A549 (cell line): ENCODE measurements at regions not wholly inside any gene's neighbourhood (a gene's known extent, or its start where the extent isn't known, plus 50 kb on each side); places are given as distances from the start of the nearest gene placed in this dataset.
A peak's percentile ranks its signal among the peaks of the same experiment; 100 is the strongest.

Source experiments
- ATAC-seq, 2 experiments: fragments of 200-7000 bp in 1 of 2; fragments of >200 bp in 1 of 2; cut with Nextera tagmentation in 1 of 2; cut with Tn5 transposase in 1 of 2; 3 replicates each; pipeline versions ENCODE4 v1.8.0 to v1.9.1; 2018 to 2020; ENCODE audit warnings: mild to moderate bottlenecking in 1 of 2, moderate library complexity in 1 of 2
- CTCF ChIA-PET: fragments of 300-600 bp; sonication (Branson Sonifier 250); formaldehyde crosslinking; extraction: SDS; loops from one replicate; lab custom pipeline; 2021; ENCODE audit warnings: antibody characterized with exemption, inconsistent platforms; lab: Yijun Ruan, JAX
- POLR2A ChIA-PET: fragments of 350-600 bp; formaldehyde crosslinking; extraction: SDS; loops from one replicate; lab custom pipeline; 2021; ENCODE audit warnings: antibody characterized with exemption, inconsistent platforms; lab: Yijun Ruan, JAX
- DNase-seq, 2 experiments: peaks; one replicate each; pipeline versions ENCODE4 v3.0.0 to v3.0.0-alpha.2; 2011 to 2016; ENCODE audit warnings: low read depth in 1 of 2, low spot score in 1 of 2
- FAIRE-seq: peaks from 2 replicates; lab custom pipeline; 2011; peaks lifted over from hg19 to GRCh38; lab: Jason Lieb, UNC
- H3K27ac ChIP-seq, 2 experiments: fragments of >200 bp; sonication (Bioruptor Twin); formaldehyde crosslinking; 3 replicates each; pipeline ENCODE4 v1.5.1; 2016 to 2017
- H3K4me1 ChIP-seq: fragments of >200 bp; sonication (Bioruptor Twin); formaldehyde crosslinking; 3 replicates; pipeline ENCODE4 v1.6.1; 2016
- H3K4me2 ChIP-seq: fragments of >200 bp; sonication (Bioruptor Twin); formaldehyde crosslinking; 3 replicates; pipeline ENCODE4 v1.6.1; 2016
- H3K4me3 ChIP-seq: fragments of >200 bp; sonication (Bioruptor Twin); formaldehyde crosslinking; 3 replicates; pipeline ENCODE4 v1.5.1; 2016
- H3K9me3 ChIP-seq: fragments of >200 bp; sonication (Bioruptor Twin); formaldehyde crosslinking; 3 replicates; pipeline ENCODE4 v1.6.1; 2016
- BHLHE40 ChIP-seq: IDR thresholded peaks from 2 replicates; pipeline ENCODE4 v1.6.1; 2012; ENCODE audit warnings: low read depth, low read length, inconsistent platforms
- CHD4 ChIP-seq: fragments of 200-600 bp; sonication (generic); IDR thresholded peaks from 2 replicates; pipeline ENCODE4 v1.6.1; 2016; ENCODE audit warnings: antibody characterized with exemption, mild to moderate bottlenecking, borderline replicate concordance
- EHMT2 ChIP-seq: fragments of 200-600 bp; sonication (generic); IDR thresholded peaks from 2 replicates; pipeline ENCODE4 v1.6.1; 2016; ENCODE audit warnings: antibody characterized with exemption, low read depth, mild to moderate bottlenecking, moderate library complexity
- FOSB ChIP-seq: fragments of 250-450 bp; sonication (Bioruptor Pico); IDR thresholded peaks from 2 replicates; pipeline ENCODE4 v1.5.0; 2020; ENCODE audit warnings: mild to moderate bottlenecking, moderate library complexity
- HDAC2 ChIP-seq: fragments of 200-600 bp; sonication (generic); IDR thresholded peaks from 2 replicates; pipeline ENCODE4 v1.6.1; 2016
- HOXB13 ChIP-seq: fragments of 250-450 bp; sonication (Bioruptor Pico); IDR thresholded peaks from 2 replicates; pipeline ENCODE4 v1.5.0; 2020; ENCODE audit warnings: low read depth, mild to moderate bottlenecking, moderate library complexity
- JUN ChIP-seq, 2 experiments: fragments of >200 bp; sonication (Bioruptor Twin); formaldehyde crosslinking; IDR thresholded peaks; 2 replicates in 1 of 2; 3 replicates in 1 of 2; pipeline ENCODE4 v1.6.1; 2016 to 2017
- KDM1A ChIP-seq: fragments of 200-600 bp; sonication (generic); IDR thresholded peaks from 2 replicates; pipeline ENCODE4 v1.6.1; 2016; ENCODE audit warnings: low read depth, mild to moderate bottlenecking
- NFE2L2 ChIP-seq: fragments of 150-350 bp; conservative IDR thresholded peaks from 2 replicates; pipeline ENCODE4 v1.6.1; 2014; ENCODE audit warnings: low read length
- NR3C1 ChIP-seq: fragments of >200 bp; sonication (Bioruptor Twin); formaldehyde crosslinking; IDR thresholded peaks from 3 replicates; pipeline ENCODE4 v1.6.1; 2017
- RCOR1 ChIP-seq: fragments of 150-350 bp; IDR thresholded peaks from 2 replicates; pipeline ENCODE4 v1.6.1; 2014; ENCODE audit warnings: antibody characterized with exemption, low read length, low read depth
- REST ChIP-seq: fragments of 200-600 bp; sonication (generic); IDR thresholded peaks from 2 replicates; pipeline ENCODE4 v1.6.1; 2016; ENCODE audit warnings: antibody characterized with exemption, mild to moderate bottlenecking, moderate library complexity
- SMC3 ChIP-seq: fragments of >200 bp; sonication (Bioruptor Twin); formaldehyde crosslinking; IDR thresholded peaks from 3 replicates; pipeline ENCODE4 v1.6.1; 2018; ENCODE audit warnings: inconsistent platforms
- TFCP2L1 ChIP-seq: fragments of 250-450 bp; sonication (Bioruptor Pico); IDR thresholded peaks from 2 replicates; pipeline ENCODE4 v1.5.0; 2021; ENCODE audit warnings: mild to moderate bottlenecking
- TP53 ChIP-seq: fragments of 250-450 bp; sonication (Bioruptor Pico); IDR thresholded peaks from 2 replicates; pipeline ENCODE4 v1.5.0; 2021; ENCODE audit warnings: mild to moderate bottlenecking, moderate library complexity
- WGBS: methylation state at CpG from one replicate; pipeline ENCODE4 v1.1.6; 2017; ENCODE audit errors: missing lambda C conversion rate; 5-methylcytosine and 5-hydroxymethylcytosine counted together
- TF ChIP-seq, protein P1 (sequence below): IDR thresholded peaks from 2 replicates; pipeline ENCODE4 v1.6.1; 2012
- TF ChIP-seq, protein P2 (sequence below): fragments of 150-350 bp; IDR thresholded peaks from 2 replicates; pipeline ENCODE4 v1.6.1; 2014; ENCODE audit warnings: low read depth, mild to moderate bottlenecking, low read length
- TF ChIP-seq, protein P3 (sequence below): fragments of >200 bp; sonication (Bioruptor Twin); formaldehyde crosslinking; IDR thresholded peaks from 3 replicates; pipeline ENCODE4 v1.6.1; 2016
- TF ChIP-seq, protein P4 (sequence below): fragments of 250-450 bp; sonication (Bioruptor Pico); IDR thresholded peaks from 2 replicates; pipeline ENCODE4 v1.5.0; 2021; ENCODE audit warnings: mild to moderate bottlenecking, moderate library complexity, borderline replicate concordance
- TF ChIP-seq, protein P5 (sequence below): fragments of >200 bp; sonication (Bioruptor Twin); formaldehyde crosslinking; IDR thresholded peaks from 2 replicates; pipeline ENCODE4 v1.6.1; 2016

- H3K4me2 ChIP-seq = no peak overlapping the region
- 93% methylated on average over 3 of the region's 3 CpGs for WGBS
- no peak overlapping the region for H3K4me3 ChIP-seq
- H3K4me1 ChIP-seq = peaks cover 5% of the 10 kb centered on the region; the same call in 1 of the 3 replicates
- no peak for TF ChIP-seq KDM1A
- TF ChIP-seq HOXB13 (CRISPR knock-in tag) = no peak
- TF ChIP-seq JUN (IDR thresholded peaks at IDR 0.05) = no peak
- TF ChIP-seq CHD4 = no peak
- no peak for TF ChIP-seq RCOR1
- no peak for TF ChIP-seq TP53 (CRISPR knock-in tag)
- TF ChIP-seq REST = no peak
- TF ChIP-seq NFE2L2 = no peak
- TF ChIP-seq FOSB = no peak
- TF ChIP-seq, protein P1, sequence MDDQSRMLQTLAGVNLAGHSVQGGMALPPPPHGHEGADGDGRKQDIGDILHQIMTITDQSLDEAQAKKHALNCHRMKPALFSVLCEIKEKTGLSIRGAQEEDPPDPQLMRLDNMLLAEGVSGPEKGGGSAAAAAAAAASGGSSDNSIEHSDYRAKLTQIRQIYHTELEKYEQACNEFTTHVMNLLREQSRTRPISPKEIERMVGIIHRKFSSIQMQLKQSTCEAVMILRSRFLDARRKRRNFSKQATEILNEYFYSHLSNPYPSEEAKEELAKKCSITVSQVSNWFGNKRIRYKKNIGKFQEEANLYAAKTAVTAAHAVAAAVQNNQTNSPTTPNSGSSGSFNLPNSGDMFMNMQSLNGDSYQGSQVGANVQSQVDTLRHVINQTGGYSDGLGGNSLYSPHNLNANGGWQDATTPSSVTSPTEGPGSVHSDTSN = no peak
- TF ChIP-seq, protein P2, sequence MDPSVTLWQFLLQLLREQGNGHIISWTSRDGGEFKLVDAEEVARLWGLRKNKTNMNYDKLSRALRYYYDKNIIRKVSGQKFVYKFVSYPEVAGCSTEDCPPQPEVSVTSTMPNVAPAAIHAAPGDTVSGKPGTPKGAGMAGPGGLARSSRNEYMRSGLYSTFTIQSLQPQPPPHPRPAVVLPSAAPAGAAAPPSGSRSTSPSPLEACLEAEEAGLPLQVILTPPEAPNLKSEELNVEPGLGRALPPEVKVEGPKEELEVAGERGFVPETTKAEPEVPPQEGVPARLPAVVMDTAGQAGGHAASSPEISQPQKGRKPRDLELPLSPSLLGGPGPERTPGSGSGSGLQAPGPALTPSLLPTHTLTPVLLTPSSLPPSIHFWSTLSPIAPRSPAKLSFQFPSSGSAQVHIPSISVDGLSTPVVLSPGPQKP = no peak
- TF ChIP-seq, protein P3, sequence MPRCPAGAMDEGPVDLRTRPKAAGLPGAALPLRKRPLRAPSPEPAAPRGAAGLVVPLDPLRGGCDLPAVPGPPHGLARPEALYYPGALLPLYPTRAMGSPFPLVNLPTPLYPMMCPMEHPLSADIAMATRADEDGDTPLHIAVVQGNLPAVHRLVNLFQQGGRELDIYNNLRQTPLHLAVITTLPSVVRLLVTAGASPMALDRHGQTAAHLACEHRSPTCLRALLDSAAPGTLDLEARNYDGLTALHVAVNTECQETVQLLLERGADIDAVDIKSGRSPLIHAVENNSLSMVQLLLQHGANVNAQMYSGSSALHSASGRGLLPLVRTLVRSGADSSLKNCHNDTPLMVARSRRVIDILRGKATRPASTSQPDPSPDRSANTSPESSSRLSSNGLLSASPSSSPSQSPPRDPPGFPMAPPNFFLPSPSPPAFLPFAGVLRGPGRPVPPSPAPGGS = no peak
- TF ChIP-seq SMC3 = no peak
- no peak for TF ChIP-seq EHMT2
- no peak for TF ChIP-seq HDAC2
- no peak for TF ChIP-seq TFCP2L1
- no peak for TF ChIP-seq BHLHE40
- peak; percentile 28 for FAIRE-seq
- POLR2A ChIA-PET = no interaction called here
- no peak for ATAC-seq
- CTCF ChIA-PET = no interaction called here
- H3K27ac ChIP-seq = no peak overlapping the region
- no peaks in the 10 kb centered on the region for H3K9me3 ChIP-seq
- DNase-seq = no peak
Measured at GRCh38 chr11:28401446-28401845, 293.3 kb downstream of the METTL15 start.

DNA sequence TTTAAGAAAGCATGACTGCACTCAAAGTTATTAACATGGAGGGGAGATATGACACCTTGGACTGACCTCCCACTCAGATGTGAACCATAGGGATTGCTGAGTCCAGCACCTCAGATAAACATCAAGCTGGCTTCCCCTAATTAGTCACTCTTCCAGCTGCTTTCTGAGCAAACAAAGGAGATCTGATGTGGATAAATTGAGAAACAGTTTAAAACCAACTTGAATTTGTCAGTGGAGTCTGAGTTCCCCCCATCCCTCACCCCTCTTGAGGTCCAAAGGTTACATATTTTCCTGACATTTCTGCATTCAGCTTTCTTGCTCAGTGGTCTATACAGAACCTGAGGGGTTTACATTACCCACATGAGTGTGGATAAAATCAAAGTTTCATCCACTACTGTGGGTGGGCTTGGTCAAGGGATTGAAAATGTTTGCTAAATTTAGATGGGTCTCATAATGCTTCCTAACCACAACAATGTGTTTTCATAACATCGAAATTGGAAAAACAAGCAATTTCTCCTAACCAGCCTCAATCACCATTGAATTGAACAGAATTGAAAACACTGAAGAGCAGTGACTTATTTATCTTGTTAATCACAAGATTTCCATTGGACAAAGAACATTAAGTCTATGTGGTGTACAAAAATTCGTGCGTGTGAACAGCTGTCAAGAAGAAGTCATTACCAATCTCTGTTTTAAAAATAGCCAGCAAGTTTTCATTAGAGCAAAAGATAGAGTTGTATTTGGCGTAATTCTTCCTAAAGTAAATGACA lies 292.3 kb downstream of the METTL15 start:
- 83% methylated on average over 4 of the region's 4 CpGs for WGBS
- ATAC-seq (no peak), FAIRE-seq (no peak), DNase-seq (peak in 1 of 2 experiments; percentile 4)
- no peak overlapping the region for H3K27ac ChIP-seq
- no peak overlapping the region for H3K4me3 ChIP-seq
- POLR2A ChIA-PET = no interaction called here
- CTCF ChIA-PET = interaction anchor here (0.7 kb wide), 1 partner anchor 51 kb away, joined by 3 read pairs; no protein-coding TSS in a partner anchor
- peaks cover 5% of the 10 kb centered on the region; the same call in 1 of the 3 replicates for H3K4me1 ChIP-seq
- H3K4me2 ChIP-seq = peak overlapping the region; percentile 21; the same call in 1 of the 3 replicates
- no peaks in the 10 kb centered on the region for H3K9me3 ChIP-seq
- TF ChIP-seq, protein P4, sequence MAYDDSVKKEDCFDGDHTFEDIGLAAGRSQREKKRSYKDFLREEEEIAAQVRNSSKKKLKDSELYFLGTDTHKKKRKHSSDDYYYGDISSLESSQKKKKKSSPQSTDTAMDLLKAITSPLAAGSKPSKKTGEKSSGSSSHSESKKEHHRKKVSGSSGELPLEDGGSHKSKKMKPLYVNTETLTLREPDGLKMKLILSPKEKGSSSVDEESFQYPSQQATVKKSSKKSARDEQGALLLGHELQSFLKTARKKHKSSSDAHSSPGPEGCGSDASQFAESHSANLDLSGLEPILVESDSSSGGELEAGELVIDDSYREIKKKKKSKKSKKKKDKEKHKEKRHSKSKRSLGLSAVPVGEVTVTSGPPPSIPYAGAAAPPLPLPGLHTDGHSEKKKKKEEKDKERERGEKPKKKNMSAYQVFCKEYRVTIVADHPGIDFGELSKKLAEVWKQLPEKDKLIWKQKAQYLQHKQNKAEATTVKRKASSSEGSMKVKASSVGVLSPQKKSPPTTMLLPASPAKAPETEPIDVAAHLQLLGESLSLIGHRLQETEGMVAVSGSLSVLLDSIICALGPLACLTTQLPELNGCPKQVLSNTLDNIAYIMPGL = no peak
- TF ChIP-seq, protein P5, sequence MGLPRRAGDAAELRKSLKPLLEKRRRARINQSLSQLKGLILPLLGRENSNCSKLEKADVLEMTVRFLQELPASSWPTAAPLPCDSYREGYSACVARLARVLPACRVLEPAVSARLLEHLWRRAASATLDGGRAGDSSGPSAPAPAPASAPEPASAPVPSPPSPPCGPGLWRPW = no peak
- no peak for TF ChIP-seq NR3C1
